Hepatocyte (in vitro differentiated cells): ENCODE measurements at regions not wholly inside any gene's neighbourhood (a gene's known extent, or its start where the extent isn't known, plus 50 kb on each side); places are given as distances from the start of the nearest gene placed in this dataset.

Experiments
- EZH2 ChIP-seq: fragments of 200-600 bp; sonication (generic); IDR thresholded peaks from 2 replicates; pipeline ENCODE4 v1.6.1; 2016; ENCODE audit warnings: antibody characterized with exemption, mild to moderate bottlenecking, borderline replicate concordance
- TF ChIP-seq, protein P1 (sequence below): fragments of 200-600 bp; sonication (generic); IDR thresholded peaks from 2 replicates; pipeline ENCODE4 v1.5.1; 2016; ENCODE audit warnings: antibody characterized with exemption, mild to moderate bottlenecking; ENCODE audit not compliant: poor library complexity

DNA sequence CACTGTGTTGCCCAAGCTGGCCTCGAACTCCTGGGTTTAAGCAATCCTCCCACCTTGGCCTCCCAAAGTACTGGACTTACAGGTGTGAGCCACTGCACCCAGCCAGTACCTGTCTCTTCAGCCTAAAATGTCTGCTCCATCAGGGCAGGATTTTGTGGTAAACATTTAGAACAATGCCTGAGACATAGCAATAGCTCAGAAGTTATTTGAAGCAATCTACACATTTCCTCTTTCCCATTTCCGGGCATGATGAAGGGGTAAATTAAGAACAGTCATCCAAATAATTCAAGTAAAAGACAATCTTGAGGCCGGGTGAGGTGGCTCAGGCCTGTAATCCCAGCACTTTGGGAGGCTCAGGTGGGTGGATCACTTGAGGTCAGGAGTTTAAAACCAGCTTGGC, 69.0 kb upstream of the ZNF217 start:
- TF ChIP-seq, protein P1, sequence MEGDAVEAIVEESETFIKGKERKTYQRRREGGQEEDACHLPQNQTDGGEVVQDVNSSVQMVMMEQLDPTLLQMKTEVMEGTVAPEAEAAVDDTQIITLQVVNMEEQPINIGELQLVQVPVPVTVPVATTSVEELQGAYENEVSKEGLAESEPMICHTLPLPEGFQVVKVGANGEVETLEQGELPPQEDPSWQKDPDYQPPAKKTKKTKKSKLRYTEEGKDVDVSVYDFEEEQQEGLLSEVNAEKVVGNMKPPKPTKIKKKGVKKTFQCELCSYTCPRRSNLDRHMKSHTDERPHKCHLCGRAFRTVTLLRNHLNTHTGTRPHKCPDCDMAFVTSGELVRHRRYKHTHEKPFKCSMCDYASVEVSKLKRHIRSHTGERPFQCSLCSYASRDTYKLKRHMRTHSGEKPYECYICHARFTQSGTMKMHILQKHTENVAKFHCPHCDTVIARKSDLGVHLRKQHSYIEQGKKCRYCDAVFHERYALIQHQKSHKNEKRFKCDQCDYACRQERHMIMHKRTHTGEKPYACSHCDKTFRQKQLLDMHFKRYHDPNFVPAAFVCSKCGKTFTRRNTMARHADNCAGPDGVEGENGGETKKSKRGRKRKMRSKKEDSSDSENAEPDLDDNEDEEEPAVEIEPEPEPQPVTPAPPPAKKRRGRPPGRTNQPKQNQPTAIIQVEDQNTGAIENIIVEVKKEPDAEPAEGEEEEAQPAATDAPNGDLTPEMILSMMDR = no peak
- no peak for TF ChIP-seq EZH2
